HepG2 (cell line): ENCODE measurements at regions not wholly inside any gene's neighbourhood (a gene's known extent, or its start where the extent isn't known, plus 50 kb on each side); places are given as distances from the start of the nearest gene placed in this dataset.

ENCODE experiments used
- ATAC-seq: fragments of 200-7000 bp; cut with Tn5 transposase; 3 replicates; pipeline ENCODE4 v1.9.1; 2020; ENCODE audit warnings: mild to moderate bottlenecking, moderate library complexity
- BruUV-seq: library from RNA; stranded (reverse); fragments of 400-500 nt; replicated peaks from 2 replicates; lab custom pipeline; 2021; lab: Mats Ljungman, UMichigan
- CTCF ChIA-PET: fragments of 300-600 bp; formaldehyde crosslinking; extraction: SDS; loops from one replicate; lab custom pipeline; 2021; ENCODE audit warnings: low total read pairs, inconsistent platforms, low intra/inter-chr PET ratio; lab: Yijun Ruan, JAX
- POLR2A ChIA-PET: fragments of 350-600 bp; sonication (Branson Sonifier 250); formaldehyde crosslinking; loops from one replicate; lab custom pipeline; 2020; ENCODE audit warnings: antibody characterized with exemption, inconsistent platforms; lab: Yijun Ruan, JAX
- DNase-seq: peaks from one replicate; pipeline ENCODE4 v3.0.0-alpha.2; 2015; ENCODE audit warnings: low spot score
- FAIRE-seq: peaks from 3 replicates; lab custom pipeline; 2011; peaks lifted over from hg19 to GRCh38; lab: Jason Lieb, UNC
- H2AFZ ChIP-seq: one replicate; pipeline ENCODE4 v1.6.1; 2011; ENCODE audit warnings: low read length, inconsistent platforms
- H3K27ac ChIP-seq: fragments of 300-600 bp; 3 replicates; pipeline ENCODE4 v1.8.0; 2011; ENCODE audit warnings: mixed run types, mild to moderate bottlenecking, mixed read lengths, low read length, inconsistent platforms; ENCODE audit not compliant: insufficient read depth; ENCODE audit errors: extremely low read length
- H3K27me3 ChIP-seq, 2 experiments: fragments of 200-600 bp in 1 of 2; 2 replicates in 1 of 2; 3 replicates in 1 of 2; pipeline versions ENCODE4 v1.6.0 to v1.8.0; 2011; ENCODE audit warnings: low read length in 2 of 2, mild to moderate bottlenecking in 2 of 2, moderate library complexity in 2 of 2, inconsistent platforms in 1 of 2; ENCODE audit not compliant: insufficient read depth in 2 of 2, control insufficient read depth in 1 of 2
- H3K36me3 ChIP-seq, 2 experiments: fragments of 200-600 bp in 1 of 2; replicated peaks in 1 of 2; 2 replicates in 1 of 2; 3 replicates in 1 of 2; pipeline versions ENCODE4 v1.5.1 to v1.8.0; 2011; ENCODE audit warnings: low read length in 2 of 2, inconsistent platforms in 1 of 2; ENCODE audit not compliant: insufficient read depth in 2 of 2, control insufficient read depth in 1 of 2
- H3K4me1 ChIP-seq: 2 replicates; pipeline ENCODE4 v1.5.1; 2012; ENCODE audit warnings: low read length, inconsistent platforms; ENCODE audit not compliant: insufficient read depth
- H3K4me2 ChIP-seq: 2 replicates; pipeline ENCODE4 v1.6.0; 2011; ENCODE audit warnings: low read depth, low read length, inconsistent platforms
- H3K4me3 ChIP-seq, 3 experiments: fragments of 200-600 bp in 1 of 3; sonication (generic), shearing (Covaris generic) in 1 of 3; replicated peaks in 1 of 3; 2 replicates each; pipeline ENCODE4 v1.5.1; 2011 to 2016; ENCODE audit warnings: low read length in 3 of 3, inconsistent platforms in 2 of 3, low read depth in 2 of 3, mild to moderate bottlenecking in 2 of 3, control low read depth in 1 of 3, mixed read lengths in 1 of 3; ENCODE audit not compliant: insufficient read depth in 1 of 3
- H3K79me2 ChIP-seq: one replicate; pipeline ENCODE4 v1.6.1; 2011; ENCODE audit warnings: low read length, inconsistent platforms; ENCODE audit not compliant: insufficient read depth
- H3K9ac ChIP-seq: 2 replicates; pipeline ENCODE4 v1.6.0; 2011; ENCODE audit warnings: mild to moderate bottlenecking, low read depth, low read length, inconsistent platforms; ENCODE audit not compliant: insufficient read depth
- H3K9me3 ChIP-seq: 2 replicates; pipeline ENCODE4 v1.5.1; 2012; ENCODE audit warnings: mild to moderate bottlenecking, low read length
- H4K20me1 ChIP-seq: 2 replicates; pipeline ENCODE4 v1.6.0; 2011; ENCODE audit warnings: inconsistent platforms, mild to moderate bottlenecking, low read length, moderate library complexity; ENCODE audit not compliant: insufficient read depth
- HNRNPK ChIP-seq: fragments of 200-400 bp; formaldehyde crosslinking; IDR thresholded peaks from 2 replicates; pipeline ENCODE4 v1.6.1; 2018; ENCODE audit warnings: low read length, low read depth, moderate library complexity, mild to moderate bottlenecking; ENCODE audit not compliant: poor library complexity, severe bottlenecking
- MIXL1 ChIP-seq: IDR thresholded peaks from 2 replicates; pipeline ENCODE4 v1.6.1; 2016
- REXO4 ChIP-seq: sonication (generic); formaldehyde crosslinking; IDR thresholded peaks from 2 replicates; pipeline ENCODE4 v1.8.0; 2022; ENCODE audit warnings: missing genetic modification reagents, mild to moderate bottlenecking, borderline replicate concordance
- YEATS2 ChIP-seq: sonication (generic); formaldehyde crosslinking; IDR thresholded peaks from 2 replicates; pipeline ENCODE4 v1.4.0; 2020; ENCODE audit warnings: missing genetic modification reagents, borderline replicate concordance
- ZHX2 ChIP-seq, 2 experiments: sonication (generic) in 1 of 2; formaldehyde crosslinking in 1 of 2; IDR thresholded peaks; 2 replicates each; pipeline versions ENCODE4 v1.6.1 to v1.9.0; 2014 to 2022; ENCODE audit warnings: antibody characterized with exemption in 1 of 2, borderline replicate concordance in 1 of 2, inconsistent platforms in 1 of 2, low read depth in 1 of 2, missing genetic modification reagents in 1 of 2
- ZNF143 ChIP-seq: sonication (generic); formaldehyde crosslinking; IDR thresholded peaks from 2 replicates; pipeline ENCODE4 v1.4.0; 2020; ENCODE audit warnings: missing genetic modification reagents
- ZNF232 ChIP-seq: sonication (generic); formaldehyde crosslinking; IDR thresholded peaks from 2 replicates; pipeline ENCODE4 v1.4.0; 2020; ENCODE audit warnings: missing genetic modification reagents, borderline replicate concordance
- ZNF441 ChIP-seq: sonication (generic); formaldehyde crosslinking; IDR thresholded peaks from 2 replicates; pipeline ENCODE4 v1.7.0; 2021; ENCODE audit warnings: missing genetic modification reagents, borderline replicate concordance
- ZNF644 ChIP-seq: IDR thresholded peaks from 2 replicates; pipeline ENCODE4 v1.6.1; 2016; ENCODE audit warnings: low read depth
- ZNF761 ChIP-seq: sonication (generic); formaldehyde crosslinking; conservative IDR thresholded peaks from 2 replicates; pipeline ENCODE4 v1.4.0; 2020; ENCODE audit warnings: mild to moderate bottlenecking, missing genetic modification reagents
- WGBS: methylation state at CpG from one replicate; pipeline ENCODE4 v1.1.6; 2017; ENCODE audit warnings: low lambda C conversion rate; 5-methylcytosine and 5-hydroxymethylcytosine counted together
- in situ Hi-C: cut with HindIII; loops from 2 replicates; pipeline ENCODE4 v1.10.0; 2017; ENCODE audit warnings: low pct_unique_long_range_greater_than_20kb; ENCODE audit not compliant: extremely low pct_ligation_motif_present
- intact Hi-C: fragments of 100-400 bp; cut with micrococcal nuclease; formaldehyde crosslinking; loops from one replicate; pipeline ENCODE4 v1.10.0; 2022; ENCODE audit not compliant: unreplicated experiment
- TF ChIP-seq, protein P1 (sequence below): sonication (generic); formaldehyde crosslinking; IDR thresholded peaks from 2 replicates; pipeline ENCODE4 v1.8.0; 2022; ENCODE audit warnings: missing genetic modification reagents, mild to moderate bottlenecking, borderline replicate concordance
- TF ChIP-seq, protein P2 (sequence below): sonication (generic); formaldehyde crosslinking; IDR thresholded peaks from 2 replicates; pipeline ENCODE4 v1.4.0; 2020; ENCODE audit warnings: mild to moderate bottlenecking, missing genetic modification reagents

- Histone ChIP-seq H3K4me1 (no peaks in the 10 kb centered on the region), H2AFZ (no peak overlapping the region), H3K36me3 (no peaks in the 10 kb centered on the region), H3K4me2 (no peak overlapping the region), H3K27me3 (no peaks in the 10 kb centered on the region), H3K9me3 (peaks cover 85% of the 10 kb centered on the region), H3K9ac (no peak overlapping the region), H3K79me2 (no peaks in the 10 kb centered on the region), H4K20me1 (no peaks in the 10 kb centered on the region), H3K4me3 (no peak overlapping the region), H3K27ac (no peak overlapping the region)
- FAIRE-seq (no peak), DNase-seq (no peak), ATAC-seq (no peak)
- in situ Hi-C loops: no loop called here
- 0% methylated on average over 4 of the region's 4 CpGs for WGBS
- intact Hi-C loops: no loop called here
- ChIA-PET CTCF (no interaction called here), POLR2A (no interaction called here)
- no TSS peak for BruUV-seq
- TF ChIP-seq YEATS2 (no peak), ZHX2 (IDR thresholded peaks at IDR 0.05; ENCODE audit: low read depth) (no peak), ZHX2 (CRISPR knock-in tag; IDR thresholded peaks at IDR 0.05; ENCODE audit: borderline replicate concordance) (no peak), REXO4 (no peak), ZNF143 (no peak), ZNF232 (CRISPR knock-in tag) (no peak), HNRNPK (no peak), ZNF644 (no peak), MIXL1 (CRISPR knock-in tag) (no peak), ZNF441 (CRISPR knock-in tag) (no peak), ZNF761 (CRISPR knock-in tag) (no peak)
- TF ChIP-seq, protein P1, sequence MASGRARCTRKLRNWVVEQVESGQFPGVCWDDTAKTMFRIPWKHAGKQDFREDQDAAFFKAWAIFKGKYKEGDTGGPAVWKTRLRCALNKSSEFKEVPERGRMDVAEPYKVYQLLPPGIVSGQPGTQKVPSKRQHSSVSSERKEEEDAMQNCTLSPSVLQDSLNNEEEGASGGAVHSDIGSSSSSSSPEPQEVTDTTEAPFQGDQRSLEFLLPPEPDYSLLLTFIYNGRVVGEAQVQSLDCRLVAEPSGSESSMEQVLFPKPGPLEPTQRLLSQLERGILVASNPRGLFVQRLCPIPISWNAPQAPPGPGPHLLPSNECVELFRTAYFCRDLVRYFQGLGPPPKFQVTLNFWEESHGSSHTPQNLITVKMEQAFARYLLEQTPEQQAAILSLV: no peak
- TF ChIP-seq, protein P2, sequence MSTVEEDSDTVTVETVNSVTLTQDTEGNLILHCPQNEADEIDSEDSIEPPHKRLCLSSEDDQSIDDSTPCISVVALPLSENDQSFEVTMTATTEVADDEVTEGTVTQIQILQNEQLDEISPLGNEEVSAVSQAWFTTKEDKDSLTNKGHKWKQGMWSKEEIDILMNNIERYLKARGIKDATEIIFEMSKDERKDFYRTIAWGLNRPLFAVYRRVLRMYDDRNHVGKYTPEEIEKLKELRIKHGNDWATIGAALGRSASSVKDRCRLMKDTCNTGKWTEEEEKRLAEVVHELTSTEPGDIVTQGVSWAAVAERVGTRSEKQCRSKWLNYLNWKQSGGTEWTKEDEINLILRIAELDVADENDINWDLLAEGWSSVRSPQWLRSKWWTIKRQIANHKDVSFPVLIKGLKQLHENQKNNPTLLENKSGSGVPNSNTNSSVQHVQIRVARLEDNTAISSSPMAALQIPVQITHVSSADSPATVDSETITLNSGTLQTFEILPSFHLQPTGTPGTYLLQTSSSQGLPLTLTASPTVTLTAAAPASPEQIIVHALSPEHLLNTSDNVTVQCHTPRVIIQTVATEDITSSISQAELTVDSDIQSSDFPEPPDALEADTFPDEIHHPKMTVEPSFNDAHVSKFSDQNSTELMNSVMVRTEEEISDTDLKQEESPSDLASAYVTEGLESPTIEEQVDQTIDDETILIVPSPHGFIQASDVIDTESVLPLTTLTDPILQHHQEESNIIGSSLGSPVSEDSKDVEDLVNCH: no peak
Observed at GRCh38 chr1:164054331-164054730, 504.7 kb upstream of the PBX1 start.
